Natural killer cell treated with Interleukin-12 subunit alpha and Interleukin-12 subunit beta and Interleukin-15 and Interleukin-18, amount 100 ng/mL, for 72 hours (primary cell): ENCODE measurements at regions not wholly inside any gene's neighbourhood (a gene's known extent, or its start where the extent isn't known, plus 50 kb on each side); places are given as distances from the start of the nearest gene placed in this dataset.
"Not testable (repeated sequence)": the region's sequence is repeated elsewhere in the genome, so short reads cannot be mapped to it uniquely, and the experiment has no call there.

Experiments
- ATAC-seq, 2 donors: fragments of 150-1000 bp; cut with Tn5 transposase in 1 of 2; sonication (Bioruptor Pico), chemical (Tn5 transposase) in 1 of 2; 2 replicates each; pipeline ENCODE4 v1.10.0; 2021
- DNase-seq: peaks from one replicate; pipeline ENCODE4 v3.0.0; 2022; ENCODE audit warnings: low spot score
- H3K27ac Mint-ChIP-seq, 2 donors: 1 replicate in 1 of 2; 2 replicates in 1 of 2; pipeline ENCODE4 v1.8.0; 2022; ENCODE audit warnings: mixed read lengths in 2 of 2, mild to moderate bottlenecking in 1 of 2, moderate library complexity in 1 of 2
- H3K27me3 Mint-ChIP-seq, 2 donors: 1 replicate in 1 of 2; 2 replicates in 1 of 2; pipeline ENCODE4 v1.8.0; 2022; ENCODE audit warnings: mixed read lengths in 2 of 2
- H3K36me3 Mint-ChIP-seq: one replicate; pipeline ENCODE4 v1.8.0; 2022; ENCODE audit warnings: mixed read lengths
- H3K4me1 Mint-ChIP-seq, 2 donors: 1 replicate in 1 of 2; 2 replicates in 1 of 2; pipeline ENCODE4 v1.8.0; 2022; ENCODE audit warnings: low read depth in 2 of 2, mixed read lengths in 2 of 2, mild to moderate bottlenecking in 1 of 2
- H3K4me3 Mint-ChIP-seq: one replicate; pipeline ENCODE4 v1.8.0; 2022; ENCODE audit warnings: mixed read lengths
- H3K9me3 Mint-ChIP-seq: 2 replicates; pipeline ENCODE4 v1.8.0; 2022; ENCODE audit warnings: mixed read lengths

GRCh38 chr4:116110713-116111112, 974.7 kb downstream of the TRAM1L1 start:
- H3K9me3 Mint-ChIP-seq = peaks cover 6% of the 10 kb centered on the region
- no peaks in the 10 kb centered on the region for H3K4me1 Mint-ChIP-seq
- no peaks in the 10 kb centered on the region for H3K36me3 Mint-ChIP-seq
- DNase-seq (no peak), ATAC-seq (no peak)
- H3K27me3 Mint-ChIP-seq = no peaks in the 10 kb centered on the region
- no peak overlapping the region for H3K4me3 Mint-ChIP-seq
- H3K27ac Mint-ChIP-seq = no peak overlapping the region

DNA sequence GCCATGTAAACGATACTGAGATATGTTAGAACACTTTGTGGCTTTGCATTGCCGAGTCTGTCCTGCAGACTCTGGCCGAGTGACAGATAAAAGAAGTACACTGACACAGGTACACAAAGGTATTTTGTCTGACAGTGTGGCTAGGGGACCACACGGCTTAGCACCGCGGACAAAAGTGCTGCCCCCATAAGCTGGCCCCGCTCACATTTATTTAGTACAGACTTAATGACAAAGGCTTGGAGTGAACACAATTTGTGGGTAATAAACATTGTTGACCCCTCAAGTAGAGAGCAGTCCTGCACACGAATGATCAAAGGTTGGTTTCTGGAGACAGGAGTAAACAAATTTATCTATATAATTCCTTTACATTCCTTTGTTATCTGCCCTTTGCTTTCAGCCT, 976.8 kb downstream of the TRAM1L1 start:
- no peak for ATAC-seq
- no peak for DNase-seq
- peaks cover 5% of the 10 kb centered on the region for H3K9me3 Mint-ChIP-seq
- H3K27ac Mint-ChIP-seq = no peak overlapping the region
- no peaks in the 10 kb centered on the region for H3K4me1 Mint-ChIP-seq
- H3K36me3 Mint-ChIP-seq = no peaks in the 10 kb centered on the region
- no peaks in the 10 kb centered on the region for H3K27me3 Mint-ChIP-seq
- no peak overlapping the region for H3K4me3 Mint-ChIP-seq

GRCh38 chr4:116101321-116101720, 984.1 kb downstream of the TRAM1L1 start:
- peaks cover 9% of the 10 kb centered on the region for H3K9me3 Mint-ChIP-seq

DNA sequence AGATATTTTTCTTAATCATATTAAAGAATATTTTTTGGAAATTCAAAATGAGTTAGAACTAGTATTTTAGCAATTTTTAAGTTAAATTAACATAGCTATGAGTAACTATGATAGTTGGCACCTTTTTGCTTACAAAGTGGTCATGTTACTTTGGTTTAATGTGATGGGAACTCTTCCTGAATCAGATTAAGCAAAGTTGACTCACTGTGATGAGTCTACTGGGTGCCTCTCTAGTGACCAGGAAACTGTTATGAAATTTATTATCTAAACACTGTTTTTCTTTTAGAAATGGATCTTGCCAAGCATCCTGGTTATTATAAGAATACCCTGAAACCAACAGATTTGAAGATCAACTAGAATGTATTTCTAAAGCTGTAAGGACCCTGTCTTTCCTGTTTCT, 985.8 kb downstream of the TRAM1L1 start:
- no peaks in the 10 kb centered on the region for H3K4me1 Mint-ChIP-seq
- ATAC-seq (no peak), DNase-seq (no peak)
- peaks cover 13% of the 10 kb centered on the region for H3K9me3 Mint-ChIP-seq
- peaks cover 12% of the 10 kb centered on the region for H3K36me3 Mint-ChIP-seq
- H3K27me3 Mint-ChIP-seq = no peaks in the 10 kb centered on the region
- no peak overlapping the region for H3K4me3 Mint-ChIP-seq
- no peak overlapping the region for H3K27ac Mint-ChIP-seq

More at GRCh38 chr4:116101321-116101720, 984.1 kb downstream of the TRAM1L1 start:
- no peak for DNase-seq
- Mint-ChIP-seq H3K4me3 (no peak overlapping the region), H3K27me3 (no peaks in the 10 kb centered on the region), H3K36me3 (peaks cover 12% of the 10 kb centered on the region), H3K27ac (no peak overlapping the region), H3K4me1 (no peaks in the 10 kb centered on the region)
- no peak for ATAC-seq

DNA sequence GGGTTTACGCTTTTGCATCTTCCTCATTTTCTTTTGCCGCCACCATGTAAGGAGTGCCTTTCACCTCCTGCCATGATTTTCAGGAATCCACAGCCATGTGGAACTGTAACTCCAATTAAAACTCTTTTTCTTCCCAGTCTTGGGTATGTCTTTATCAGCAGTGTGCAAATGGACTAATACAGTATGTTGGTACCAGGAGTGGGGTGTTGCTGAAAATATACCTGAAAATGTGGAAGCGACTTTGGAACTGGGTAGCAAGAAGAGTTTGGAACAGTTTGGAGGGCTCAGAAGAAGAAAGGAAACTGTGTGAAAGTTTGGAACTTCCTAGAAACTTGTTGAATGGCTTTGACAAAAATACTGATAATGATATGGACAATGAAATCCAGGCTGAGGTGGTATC, 983.9 kb upstream of the NDST4 start:
- ATAC-seq, H3K27ac Mint-ChIP-seq, DNase-seq, H3K4me3 Mint-ChIP-seq, H3K27me3 Mint-ChIP-seq, H3K4me1 Mint-ChIP-seq: not testable (repeated sequence)
- Mint-ChIP-seq H3K36me3 (peaks cover 12% of the 10 kb centered on the region), H3K9me3 (peaks cover 13% of the 10 kb centered on the region)

- no peak for DNase-seq
- Mint-ChIP-seq H3K4me1 (no peaks in the 10 kb centered on the region), H3K36me3 (peaks cover 6% of the 10 kb centered on the region), H3K27ac (no peak overlapping the region), H3K27me3 (no peaks in the 10 kb centered on the region), H3K9me3 (peaks cover 9% of the 10 kb centered on the region), H3K4me3 (no peak overlapping the region)
- no peak for ATAC-seq
These were observed 979.5 kb upstream of the NDST4 start for GRCh38 chr4:116092961-116093360.

DNA sequence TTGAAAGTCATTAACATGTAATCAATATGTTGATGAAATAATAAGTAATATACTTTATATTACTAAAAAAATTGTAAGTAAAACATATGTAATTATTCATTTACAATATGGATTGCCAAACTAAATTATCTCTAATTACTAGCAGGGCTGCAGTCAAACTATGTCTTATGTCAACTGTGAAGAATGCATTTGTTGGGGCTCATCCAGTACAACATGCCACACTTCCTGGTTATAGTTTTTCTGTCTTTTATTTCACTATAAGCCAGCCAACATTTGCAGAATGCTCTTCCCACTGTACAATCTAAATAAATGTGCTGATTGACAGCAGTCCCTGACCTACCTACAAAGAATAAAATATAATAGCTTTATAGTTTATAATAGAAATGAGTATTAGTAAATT, 975.4 kb upstream of the NDST4 start:
- no peak overlapping the region for H3K4me3 Mint-ChIP-seq
- DNase-seq (no peak), ATAC-seq (no peak)
- no peaks in the 10 kb centered on the region for H3K9me3 Mint-ChIP-seq
- no peaks in the 10 kb centered on the region for H3K4me1 Mint-ChIP-seq
- H3K27ac Mint-ChIP-seq = no peak overlapping the region
- H3K27me3 Mint-ChIP-seq = no peaks in the 10 kb centered on the region
- H3K36me3 Mint-ChIP-seq = no peaks in the 10 kb centered on the region

- DNase-seq = no peak
- Mint-ChIP-seq H3K27ac (no peak overlapping the region), H3K4me3 (no peak overlapping the region), H3K36me3 (peaks cover 4% of the 10 kb centered on the region), H3K9me3 (peaks cover 13% of the 10 kb centered on the region), H3K27me3 (no peaks in the 10 kb centered on the region), H3K4me1 (no peaks in the 10 kb centered on the region)
- ATAC-seq = no peak
These were observed 969.5 kb upstream of the NDST4 start for GRCh38 chr4:116082808-116083366.

GRCh38 chr4:116073051-116073450, 959.6 kb upstream of the NDST4 start:
- no peak for ATAC-seq

DNA sequence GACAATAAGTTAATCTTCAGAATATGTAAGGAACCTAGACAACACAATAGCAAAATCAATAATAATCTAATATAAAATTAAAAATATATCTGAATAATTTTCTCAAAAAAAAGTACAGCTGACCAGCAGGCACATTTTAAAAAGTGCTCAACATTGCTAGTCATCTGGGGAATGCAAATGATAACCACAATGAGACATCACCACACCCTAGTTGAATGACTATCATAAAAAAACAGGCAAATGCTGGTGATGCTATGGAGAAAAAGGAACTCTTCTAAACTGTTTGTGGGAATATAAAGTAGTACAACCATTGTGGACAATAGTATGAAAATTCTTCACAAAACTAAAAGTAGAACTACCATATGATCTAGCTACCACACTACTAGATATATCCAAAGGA, 956.9 kb upstream of the NDST4 start:
- ATAC-seq (no peak), DNase-seq (no peak)
- H3K27me3 Mint-ChIP-seq = no peaks in the 10 kb centered on the region
- H3K9me3 Mint-ChIP-seq = peaks cover 28% of the 10 kb centered on the region
- peaks cover 5% of the 10 kb centered on the region for H3K36me3 Mint-ChIP-seq
- no peaks in the 10 kb centered on the region for H3K4me1 Mint-ChIP-seq
- no peak overlapping the region for H3K4me3 Mint-ChIP-seq
- H3K27ac Mint-ChIP-seq = no peak overlapping the region

More at GRCh38 chr4:116073051-116073450, 959.6 kb upstream of the NDST4 start:
- peaks cover 20% of the 10 kb centered on the region for H3K9me3 Mint-ChIP-seq
- peaks cover 2% of the 10 kb centered on the region for H3K36me3 Mint-ChIP-seq
- no peak overlapping the region for H3K4me3 Mint-ChIP-seq
- H3K27ac Mint-ChIP-seq = no peak overlapping the region
- H3K4me1 Mint-ChIP-seq = no peaks in the 10 kb centered on the region
- H3K27me3 Mint-ChIP-seq = no peaks in the 10 kb centered on the region
- no peak for DNase-seq

DNA sequence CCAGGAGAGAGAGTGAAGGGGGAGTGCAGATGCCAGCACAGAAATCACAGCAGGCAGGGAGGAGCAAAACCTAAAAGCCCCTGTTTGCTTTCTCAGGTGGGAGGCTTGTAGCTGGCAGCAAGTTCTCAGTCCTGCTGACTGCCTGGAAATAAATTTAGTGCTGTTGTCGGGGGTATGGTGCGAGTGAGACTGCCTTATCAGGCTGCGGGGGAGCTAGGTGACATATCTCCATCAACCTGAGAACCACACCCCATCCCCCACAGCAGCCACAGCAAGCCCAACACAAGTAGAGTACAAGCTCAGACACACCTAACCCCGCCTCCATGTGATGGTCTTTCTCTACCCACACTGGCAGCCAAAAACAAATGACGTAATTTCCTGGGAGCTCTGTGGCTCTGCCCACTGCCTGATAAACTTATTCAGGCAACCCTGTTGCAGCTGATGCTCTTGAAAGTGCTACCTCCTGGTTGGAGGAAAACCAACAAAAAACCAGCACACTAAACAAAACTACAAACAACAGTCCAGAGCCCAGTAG, 953.4 kb upstream of the NDST4 start:
- peaks cover 24% of the 10 kb centered on the region for H3K9me3 Mint-ChIP-seq
- ATAC-seq (no peak), DNase-seq (no peak)

GRCh38 chr4:116064331-116064730, 950.9 kb upstream of the NDST4 start:
- DNase-seq (no peak), ATAC-seq (no peak)
- Mint-ChIP-seq H3K4me3 (no peak overlapping the region), H3K27ac (no peak overlapping the region), H3K36me3 (peaks cover 5% of the 10 kb centered on the region), H3K27me3 (no peaks in the 10 kb centered on the region), H3K4me1 (no peaks in the 10 kb centered on the region), H3K9me3 (peaks cover 20% of the 10 kb centered on the region)

More for the DNA sequence above, 953.4 kb upstream of the NDST4 start:
- Mint-ChIP-seq H3K27ac (no peak overlapping the region), H3K36me3 (peaks cover 5% of the 10 kb centered on the region), H3K4me1 (no peaks in the 10 kb centered on the region), H3K4me3 (no peak overlapping the region), H3K27me3 (no peaks in the 10 kb centered on the region)

DNA sequence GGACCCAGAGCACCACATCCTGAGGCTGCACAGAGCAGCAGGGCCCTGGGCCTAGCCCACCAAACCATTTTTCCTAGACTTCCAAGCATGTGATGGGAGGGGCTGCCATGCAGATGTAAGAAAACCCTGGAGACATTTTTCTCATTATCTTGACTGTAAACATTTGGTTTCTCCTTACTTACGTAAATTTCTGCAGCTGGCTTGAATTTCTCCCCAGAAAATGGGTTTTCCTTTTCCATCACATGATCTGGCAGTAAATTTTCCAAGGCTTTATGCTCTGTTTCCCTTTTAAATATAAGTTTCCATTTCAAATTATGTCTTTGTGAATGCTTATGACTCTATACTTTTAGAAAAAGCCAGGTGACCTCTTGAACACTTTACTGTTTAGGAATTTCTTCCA, 945.9 kb upstream of the NDST4 start:
- no peak overlapping the region for H3K4me3 Mint-ChIP-seq
- no peaks in the 10 kb centered on the region for H3K36me3 Mint-ChIP-seq
- H3K4me1 Mint-ChIP-seq = no peaks in the 10 kb centered on the region
- DNase-seq (no peak), ATAC-seq (no peak)
- H3K27ac Mint-ChIP-seq = no peak overlapping the region
- peaks cover 4% of the 10 kb centered on the region for H3K9me3 Mint-ChIP-seq
- no peaks in the 10 kb centered on the region for H3K27me3 Mint-ChIP-seq

GRCh38 chr4:116058129-116058528, 944.7 kb upstream of the NDST4 start:
- Mint-ChIP-seq H3K4me1 (no peaks in the 10 kb centered on the region), H3K9me3 (no peaks in the 10 kb centered on the region), H3K4me3 (no peak overlapping the region), H3K27ac (no peak overlapping the region), H3K27me3 (no peaks in the 10 kb centered on the region), H3K36me3 (no peaks in the 10 kb centered on the region)
- no peak for ATAC-seq
- DNase-seq = no peak
